Neural progenitor cell (in vitro differentiated cells): ENCODE measurements at regions not wholly inside any gene's neighbourhood (a gene's known extent, or its start where the extent isn't known, plus 50 kb on each side); places are given as distances from the start of the nearest gene placed in this dataset.

Source experiments
- DNase-seq: peaks from one replicate; pipeline ENCODE4 v3.0.0-alpha.2; 2016; ENCODE audit warnings: low spot score
- H2AFZ ChIP-seq: fragments of 200-600 bp; sonication (generic); replicated peaks from 2 replicates; pipeline ENCODE4 v1.6.1; 2016; ENCODE audit warnings: antibody characterized with exemption
- H3F3A ChIP-seq: fragments of 200-600 bp; sonication (generic); 2 replicates; pipeline ENCODE4 v1.6.1; 2016; ENCODE audit warnings: antibody characterized with exemption, low read depth
- H3K27ac ChIP-seq: fragments of 200-600 bp; sonication (generic); 2 replicates; pipeline ENCODE4 v1.5.1; 2016; ENCODE audit warnings: mild to moderate bottlenecking
- H3K27me3 ChIP-seq: fragments of 200-600 bp; sonication (generic); 2 replicates; pipeline ENCODE4 v1.6.1; 2016; ENCODE audit warnings: mild to moderate bottlenecking, moderate library complexity
- H3K36me3 ChIP-seq: fragments of 200-600 bp; sonication (generic); 2 replicates; pipeline ENCODE4 v1.5.1; 2016
- H3K4me1 ChIP-seq: fragments of 200-600 bp; sonication (generic); 2 replicates; pipeline ENCODE4 v1.6.1; 2016; ENCODE audit warnings: mixed run types
- H3K4me2 ChIP-seq: fragments of 200-600 bp; sonication (generic); 2 replicates; pipeline ENCODE4 v1.6.1; 2016
- H3K4me3 ChIP-seq: fragments of 200-600 bp; sonication (generic); 2 replicates; pipeline ENCODE4 v1.5.1; 2016
- H3K79me2 ChIP-seq: fragments of 200-600 bp; sonication (generic); 2 replicates; pipeline ENCODE4 v1.6.1; 2016; ENCODE audit warnings: low read depth
- H3K9ac ChIP-seq: fragments of 200-600 bp; sonication (generic); 2 replicates; pipeline ENCODE4 v1.6.1; 2016
- H3K9me3 ChIP-seq: fragments of 200-600 bp; sonication (generic); 2 replicates; pipeline ENCODE4 v1.5.1; 2016; ENCODE audit warnings: low read depth
- H4K20me1 ChIP-seq: fragments of 200-600 bp; sonication (generic); 2 replicates; pipeline ENCODE4 v1.6.1; 2016; ENCODE audit warnings: low read depth
- H3K27ac Mint-ChIP-seq: 3 replicates; pipeline ENCODE4 v1.8.0; 2021; ENCODE audit warnings: mixed read lengths
- H3K27me3 Mint-ChIP-seq: 2 replicates; pipeline ENCODE4 v1.8.0; 2022; ENCODE audit warnings: low read depth, mild to moderate bottlenecking, inconsistent platforms, moderate library complexity, mixed read lengths; ENCODE audit not compliant: insufficient read depth
- H3K36me3 Mint-ChIP-seq: 3 replicates; pipeline ENCODE4 v1.8.0; 2021; ENCODE audit warnings: mixed read lengths
- H3K4me1 Mint-ChIP-seq: 3 replicates; pipeline ENCODE4 v1.8.0; 2021; ENCODE audit warnings: mixed read lengths
- H3K4me3 Mint-ChIP-seq: 3 replicates; pipeline ENCODE4 v1.8.0; 2021; ENCODE audit warnings: mild to moderate bottlenecking, moderate library complexity, mixed read lengths
- H3K9me3 Mint-ChIP-seq: 3 replicates; pipeline ENCODE4 v1.8.0; 2020; ENCODE audit warnings: mixed read lengths
- CTCF ChIP-seq: fragments of 200-600 bp; sonication (generic); IDR thresholded peaks from 2 replicates; pipeline ENCODE4 v1.5.1; 2017; ENCODE audit warnings: antibody characterized with exemption, mild to moderate bottlenecking
- EZH2 ChIP-seq: fragments of 200-600 bp; sonication (generic); IDR thresholded peaks from 2 replicates; pipeline ENCODE4 v1.6.1; 2017; ENCODE audit warnings: antibody characterized with exemption, mild to moderate bottlenecking, moderate library complexity
- EZH2phosphoT487 ChIP-seq: fragments of 200-600 bp; sonication (generic); IDR thresholded peaks from 2 replicates; pipeline ENCODE4 v1.6.1; 2017; ENCODE audit warnings: antibody characterized with exemption

GRCh38 chr10:90224791-90225566, 523.6 kb downstream of the KIF20B start:
- H2AFZ ChIP-seq, result no peak overlapping the region
- Mint-ChIP-seq H3K9me3 (no peaks in the 10 kb centered on the region), H3K4me3 (no peak overlapping the region), H3K27ac (no peak overlapping the region), H3K4me1 (peaks cover 14% of the 10 kb centered on the region), H3K36me3 (no peaks in the 10 kb centered on the region), H3K27me3 (no peaks in the 10 kb centered on the region)
- no peak for DNase-seq
- H4K20me1 ChIP-seq, result no peaks in the 10 kb centered on the region
- no peak overlapping the region for H3K27ac ChIP-seq
- H3F3A ChIP-seq, result no peaks in the 10 kb centered on the region
- no peak overlapping the region for H3K4me3 ChIP-seq
- H3K9me3 ChIP-seq, result no peaks in the 10 kb centered on the region
- H3K79me2 ChIP-seq, result no peaks in the 10 kb centered on the region
- TF ChIP-seq EZH2phosphoT487, result no peak
- no peak for TF ChIP-seq CTCF
- TF ChIP-seq EZH2, result no peak
- no peaks in the 10 kb centered on the region for H3K27me3 ChIP-seq
- no peak overlapping the region for H3K9ac ChIP-seq
- H3K4me2 ChIP-seq, result no peak overlapping the region
- H3K4me1 ChIP-seq, result no peaks in the 10 kb centered on the region
- no peaks in the 10 kb centered on the region for H3K36me3 ChIP-seq

DNA sequence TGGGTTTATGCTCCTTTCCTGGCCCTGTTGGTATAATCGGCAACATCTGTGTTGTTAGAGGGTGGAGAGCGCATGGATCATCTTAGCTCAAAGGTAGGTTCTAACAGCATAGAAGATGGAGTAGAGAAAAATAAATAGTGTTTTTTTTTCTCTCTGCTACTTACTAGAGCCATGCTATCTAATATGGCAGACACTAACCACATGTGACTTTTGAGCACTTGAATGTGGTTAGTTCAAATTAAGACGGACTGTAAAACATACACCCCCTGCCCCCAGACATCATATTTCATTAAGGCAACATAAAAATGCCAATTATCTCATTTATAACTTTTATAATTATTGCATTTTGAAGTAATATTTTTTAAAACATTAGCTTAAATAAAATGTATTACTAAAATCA, 525.1 kb downstream of the KIF20B start:
- Histone ChIP-seq H3K79me2 (no peaks in the 10 kb centered on the region), H3K9me3 (no peaks in the 10 kb centered on the region), H3K4me1 (no peaks in the 10 kb centered on the region), H3K4me3 (no peak overlapping the region), H3K36me3 (no peaks in the 10 kb centered on the region), H2AFZ (no peak overlapping the region), H4K20me1 (no peaks in the 10 kb centered on the region), H3K27me3 (no peaks in the 10 kb centered on the region), H3F3A (no peaks in the 10 kb centered on the region), H3K4me2 (no peak overlapping the region), H3K9ac (no peak overlapping the region), H3K27ac (no peak overlapping the region)
- no peak overlapping the region for H3K27ac Mint-ChIP-seq
- no peaks in the 10 kb centered on the region for H3K36me3 Mint-ChIP-seq
- TF ChIP-seq EZH2 (no peak), CTCF (no peak), EZH2phosphoT487 (no peak)
- no peak overlapping the region for H3K4me3 Mint-ChIP-seq
- peaks cover 4% of the 10 kb centered on the region for H3K9me3 Mint-ChIP-seq
- no peak for DNase-seq
- no peaks in the 10 kb centered on the region for H3K27me3 Mint-ChIP-seq
- H3K4me1 Mint-ChIP-seq, result peaks cover 14% of the 10 kb centered on the region

- no peak overlapping the region for H2AFZ ChIP-seq
- H3K27ac ChIP-seq, result no peak overlapping the region
- Mint-ChIP-seq H3K4me3 (no peak overlapping the region), H3K4me1 (peaks cover 14% of the 10 kb centered on the region), H3K9me3 (peaks cover 4% of the 10 kb centered on the region), H3K27me3 (no peaks in the 10 kb centered on the region), H3K27ac (no peak overlapping the region), H3K36me3 (no peaks in the 10 kb centered on the region)
- DNase-seq, result no peak
- no peaks in the 10 kb centered on the region for H3K4me1 ChIP-seq
- no peaks in the 10 kb centered on the region for H3K9me3 ChIP-seq
- H3K79me2 ChIP-seq, result no peaks in the 10 kb centered on the region
- no peak overlapping the region for H3K4me3 ChIP-seq
- H3K36me3 ChIP-seq, result no peaks in the 10 kb centered on the region
- no peaks in the 10 kb centered on the region for H3F3A ChIP-seq
- TF ChIP-seq EZH2, result no peak
- no peak for TF ChIP-seq EZH2phosphoT487
- TF ChIP-seq CTCF, result no peak
- no peaks in the 10 kb centered on the region for H3K27me3 ChIP-seq
- H3K9ac ChIP-seq, result no peak overlapping the region
- no peaks in the 10 kb centered on the region for H4K20me1 ChIP-seq
- H3K4me2 ChIP-seq, result no peak overlapping the region
These were observed 525.8 kb downstream of the KIF20B start for GRCh38 chr10:90227217-90227656.
